Hepatocyte (in vitro differentiated cells): ENCODE measurements at regions not wholly inside any gene's neighbourhood (a gene's known extent, or its start where the extent isn't known, plus 50 kb on each side); places are given as distances from the start of the nearest gene placed in this dataset.

ENCODE experiments used
- DNase-seq: peaks from one replicate; pipeline ENCODE4 v3.0.0-alpha.2; 2016; ENCODE audit warnings: low spot score
- H2AFZ ChIP-seq: fragments of 200-600 bp; sonication (generic); 2 replicates; pipeline ENCODE4 v1.6.0; 2016; ENCODE audit warnings: antibody characterized with exemption, mild to moderate bottlenecking
- H3K27ac ChIP-seq: fragments of 200-600 bp; sonication (generic); 2 replicates; pipeline ENCODE4 v1.5.1; 2016; ENCODE audit warnings: mild to moderate bottlenecking
- H3K27me3 ChIP-seq: fragments of 200-600 bp; sonication (generic); 2 replicates; pipeline ENCODE4 v1.6.1; 2016
- H3K36me3 ChIP-seq: fragments of 200-600 bp; sonication (generic); replicated peaks from 2 replicates; pipeline ENCODE4 v1.5.1; 2016; ENCODE audit warnings: low read depth; ENCODE audit not compliant: insufficient read depth
- H3K4me1 ChIP-seq: fragments of 200-600 bp; sonication (generic); 2 replicates; pipeline ENCODE4 v1.5.1; 2016; ENCODE audit warnings: mild to moderate bottlenecking, moderate library complexity; ENCODE audit not compliant: insufficient read depth
- H3K4me2 ChIP-seq: fragments of 200-600 bp; sonication (generic); 2 replicates; pipeline ENCODE4 v1.6.0; 2016
- H3K4me3 ChIP-seq: fragments of 200-600 bp; sonication (generic); 2 replicates; pipeline ENCODE4 v1.5.1; 2016; ENCODE audit warnings: mild to moderate bottlenecking
- H3K79me2 ChIP-seq: fragments of 200-600 bp; sonication (generic); 2 replicates; pipeline ENCODE4 v1.6.0; 2017; ENCODE audit warnings: mild to moderate bottlenecking
- H3K9me2 ChIP-seq: fragments of 200-600 bp; sonication (generic); replicated peaks from 2 replicates; pipeline ENCODE4 v1.6.0; 2017; ENCODE audit warnings: mild to moderate bottlenecking; ENCODE audit not compliant: insufficient read depth
- H3K9me3 ChIP-seq: fragments of 200-600 bp; sonication (generic); 2 replicates; pipeline ENCODE4 v1.5.1; 2016; ENCODE audit warnings: low read depth, mild to moderate bottlenecking
- H4K20me1 ChIP-seq: fragments of 200-600 bp; sonication (generic); 2 replicates; pipeline ENCODE4 v1.6.0; 2016; ENCODE audit warnings: mild to moderate bottlenecking; ENCODE audit not compliant: insufficient read depth, poor library complexity, severe bottlenecking
- CTCF ChIP-seq: fragments of 200-600 bp; sonication (generic); IDR thresholded peaks from 2 replicates; pipeline ENCODE4 v1.5.1; 2016; ENCODE audit warnings: antibody characterized with exemption, mild to moderate bottlenecking; ENCODE audit not compliant: poor library complexity
- EZH2 ChIP-seq: fragments of 200-600 bp; sonication (generic); IDR thresholded peaks from 2 replicates; pipeline ENCODE4 v1.6.1; 2016; ENCODE audit warnings: antibody characterized with exemption, mild to moderate bottlenecking, borderline replicate concordance
- EZH2phosphoT487 ChIP-seq: fragments of 200-600 bp; sonication (generic); IDR thresholded peaks from one replicate; pipeline ENCODE4 v1.6.1; 2018; ENCODE audit warnings: antibody characterized with exemption, mild to moderate bottlenecking, low read depth, moderate library complexity; ENCODE audit not compliant: unreplicated experiment, severe bottlenecking
- WGBS: methylation state at CpG from one replicate; pipeline ENCODE4 v1.1.6; 2016; ENCODE audit warnings: low lambda C conversion rate; ENCODE audit errors: missing lambda C conversion rate; 5-methylcytosine and 5-hydroxymethylcytosine counted together

DNA sequence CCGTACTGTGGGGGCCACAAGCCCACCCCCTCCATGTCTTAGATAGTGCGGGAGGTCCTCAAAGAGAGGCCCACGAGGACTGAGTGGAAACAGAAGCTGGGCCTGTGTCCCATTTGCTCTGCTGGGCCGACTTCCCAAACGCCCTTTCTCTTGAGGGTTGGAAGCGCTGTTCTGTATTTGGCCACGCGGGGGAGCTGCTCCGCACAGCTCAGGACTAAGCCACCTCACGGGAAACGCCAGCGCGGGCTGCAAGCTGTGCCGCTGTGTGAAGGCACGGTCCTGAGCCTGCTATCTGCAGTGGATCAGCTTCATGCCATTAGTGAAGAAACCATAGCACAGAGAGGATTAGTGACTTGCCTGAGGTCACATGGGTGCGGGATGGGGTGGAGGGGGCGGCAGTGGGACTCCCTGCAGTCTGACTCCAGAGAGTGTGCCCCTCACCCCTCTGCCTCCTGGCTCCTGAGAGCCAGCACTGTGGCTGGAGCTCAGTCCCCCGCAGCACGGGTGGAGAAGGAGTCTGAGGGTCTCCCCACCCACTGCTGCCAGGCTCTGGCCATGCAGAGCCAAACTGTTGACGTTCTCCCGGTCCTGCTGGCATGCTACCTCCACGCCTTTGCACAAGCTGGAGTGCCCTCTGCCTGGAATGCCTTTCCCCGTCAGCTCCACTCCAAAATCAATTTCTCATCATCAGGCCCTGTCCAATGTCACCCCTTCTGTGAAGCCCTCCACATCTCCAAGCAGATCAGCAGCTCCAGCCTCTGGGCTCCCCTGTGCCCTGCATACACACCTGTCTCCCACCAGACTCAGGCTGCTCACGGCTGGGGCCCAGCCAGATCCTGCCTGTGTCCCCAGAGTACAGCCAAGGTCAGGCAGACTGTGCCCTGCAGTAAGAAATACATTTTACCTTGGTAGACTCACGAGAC is 51.5 kb upstream of the LRRC32 start:
- H3K9me2 ChIP-seq, result no peaks in the 10 kb centered on the region
- H3K4me1 ChIP-seq, result no peaks in the 10 kb centered on the region
- 21% methylated on average over 22 of the region's 25 CpGs for WGBS
- H3K9me3 ChIP-seq, result no peaks in the 10 kb centered on the region
- H3K36me3 ChIP-seq, result no peaks in the 10 kb centered on the region
- TF ChIP-seq EZH2, result no peak
- peak; percentile 89 for TF ChIP-seq CTCF
- no peak for TF ChIP-seq EZH2phosphoT487
- H4K20me1 ChIP-seq, result no peaks in the 10 kb centered on the region
- H2AFZ ChIP-seq, result no peak overlapping the region
- peak overlapping the region; percentile 63 for H3K4me2 ChIP-seq
- no peak overlapping the region for H3K27ac ChIP-seq
- peak; percentile 93 for DNase-seq
- no peak overlapping the region for H3K4me3 ChIP-seq
- no peaks in the 10 kb centered on the region for H3K79me2 ChIP-seq
- H3K27me3 ChIP-seq, result peaks cover 3% of the 10 kb centered on the region

GRCh38 chr11:76723142-76723541 is 52.6 kb upstream of the LRRC32 start:
- H3K9me2 ChIP-seq, result no peaks in the 10 kb centered on the region
- H3K4me3 ChIP-seq, result no peak overlapping the region
- DNase-seq, result no peak
- no peak overlapping the region for H3K4me2 ChIP-seq
- no peaks in the 10 kb centered on the region for H3K79me2 ChIP-seq
- 79% methylated on average over 2 of the region's 2 CpGs for WGBS
- H2AFZ ChIP-seq, result no peak overlapping the region
- H3K27ac ChIP-seq, result no peak overlapping the region
- peaks cover 3% of the 10 kb centered on the region for H3K27me3 ChIP-seq
- no peaks in the 10 kb centered on the region for H3K4me1 ChIP-seq
- TF ChIP-seq EZH2phosphoT487 (no peak), CTCF (no peak), EZH2 (no peak)
- H3K9me3 ChIP-seq, result no peaks in the 10 kb centered on the region
- no peaks in the 10 kb centered on the region for H3K36me3 ChIP-seq
- no peaks in the 10 kb centered on the region for H4K20me1 ChIP-seq

DNA sequence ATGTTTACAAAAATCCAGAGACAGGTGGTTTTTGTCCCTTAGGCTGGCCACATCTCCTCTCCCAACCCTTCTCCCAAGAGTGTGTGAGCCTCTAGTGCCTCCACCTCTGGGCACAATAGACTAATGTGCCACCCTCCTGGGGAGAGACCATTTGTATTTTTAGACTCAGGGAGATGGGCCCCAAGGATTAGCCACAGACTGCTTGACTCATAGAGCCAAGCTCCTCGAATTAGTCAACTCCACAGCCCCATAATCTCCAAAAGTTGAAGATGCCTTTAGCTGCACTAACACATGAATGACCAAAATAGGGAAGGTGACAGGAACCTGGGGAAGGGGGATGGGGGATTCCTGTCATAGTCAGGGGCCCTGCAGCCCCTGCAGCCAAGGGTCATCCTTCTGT is 53.0 kb upstream of the LRRC32 start:
- H4K20me1 ChIP-seq, result no peaks in the 10 kb centered on the region
- H3K36me3 ChIP-seq, result no peaks in the 10 kb centered on the region
- H3K4me2 ChIP-seq, result no peak overlapping the region
- 83% methylated on average over 1 of the region's 1 CpG for WGBS
- no peak overlapping the region for H3K4me3 ChIP-seq
- no peaks in the 10 kb centered on the region for H3K9me3 ChIP-seq
- TF ChIP-seq CTCF, result no peak
- TF ChIP-seq EZH2phosphoT487, result no peak
- TF ChIP-seq EZH2, result no peak
- H3K4me1 ChIP-seq, result no peaks in the 10 kb centered on the region
- H3K27me3 ChIP-seq, result peaks cover 3% of the 10 kb centered on the region
- H2AFZ ChIP-seq, result no peak overlapping the region
- no peaks in the 10 kb centered on the region for H3K9me2 ChIP-seq
- H3K79me2 ChIP-seq, result no peaks in the 10 kb centered on the region
- H3K27ac ChIP-seq, result no peak overlapping the region
- no peak for DNase-seq
